Vagina (tissue), 2 donors: ENCODE measurements at regions not wholly inside any gene's neighbourhood (a gene's known extent, or its start where the extent isn't known, plus 50 kb on each side); places are given as distances from the start of the nearest gene placed in this dataset.

Source experiments
- DNase-seq, 2 donors: peaks; one replicate each; pipeline ENCODE4 v3.0.0-alpha.2; 2017; ENCODE audit errors: extremely low spot score in 2 of 2
- H3K27ac ChIP-seq: fragments of 200-600 bp; sonication (generic); one replicate; pipeline ENCODE4 v1.5.1; 2019
- H3K27me3 ChIP-seq: fragments of 200-600 bp; sonication (generic); one replicate; pipeline ENCODE4 v1.5.1; 2019
- H3K36me3 ChIP-seq, 2 donors: fragments of 200-600 bp; sonication (generic); one replicate each; pipeline ENCODE4 v1.5.1; 2017 to 2019
- H3K4me1 ChIP-seq: fragments of 200-600 bp; sonication (generic); one replicate; pipeline ENCODE4 v1.5.1; 2019
- H3K4me3 ChIP-seq, 2 donors: fragments of 200-600 bp; sonication (generic); 1 replicate in 1 of 2; 2 replicates in 1 of 2; pipeline ENCODE4 v1.5.1; 2016 to 2019
- H3K9me3 ChIP-seq: fragments of 200-600 bp; sonication (generic); one replicate; pipeline ENCODE4 v1.5.1; 2019
- POLR2A ChIP-seq, 2 donors: fragments of 450-650 bp; IDR thresholded peaks; one replicate each; pipeline ENCODE4 v1.6.1; 2017; ENCODE audit warnings: antibody characterized with exemption in 2 of 2, mild to moderate bottlenecking in 2 of 2, moderate library complexity in 2 of 2
- POLR2AphosphoS5 ChIP-seq, 2 donors: sonication (generic); formaldehyde crosslinking; IDR thresholded peaks; one replicate each; pipeline ENCODE4 v1.9.0; 2017; ENCODE audit warnings: antibody characterized with exemption in 2 of 2, mild to moderate bottlenecking in 2 of 2, low read depth in 1 of 2; ENCODE audit not compliant: insufficient read depth in 1 of 2
- intact Hi-C: fragments of 100-400 bp; cut with DNase I; formaldehyde crosslinking; loops from one replicate; pipeline ENCODE4 v1.15.1; 2023
- TF ChIP-seq, protein P1 (sequence below), 3 experiments: fragments of 450-650 bp in 2 of 3; fragments of 200-600 bp in 1 of 3; sonication (generic) in 1 of 3; IDR thresholded peaks; one replicate each; pipeline ENCODE4 v1.5.1; 2017 to 2019; ENCODE audit warnings: antibody characterized with exemption in 3 of 3, mild to moderate bottlenecking in 2 of 3, moderate library complexity in 2 of 3

GRCh38 chr10:37710831-37711616 lies 146.4 kb downstream of the ZNF248 start:
- Histone ChIP-seq H3K36me3 (no peaks in the 10 kb centered on the region), H3K4me3 (no peak overlapping the region), H3K27me3 (no peaks in the 10 kb centered on the region), H3K4me1 (peaks cover 13% of the 10 kb centered on the region), H3K9me3 (no peaks in the 10 kb centered on the region), H3K27ac (no peak overlapping the region)
- DNase-seq = no peak
- intact Hi-C loops = no loop called here
- TF ChIP-seq POLR2AphosphoS5 (IDR thresholded peaks at IDR 0.05; ENCODE audit: insufficient read depth in 1 of 2, low read depth in 1 of 2) = no peak
- no peak for TF ChIP-seq POLR2A (IDR thresholded peaks at IDR 0.05)
- TF ChIP-seq, protein P1, sequence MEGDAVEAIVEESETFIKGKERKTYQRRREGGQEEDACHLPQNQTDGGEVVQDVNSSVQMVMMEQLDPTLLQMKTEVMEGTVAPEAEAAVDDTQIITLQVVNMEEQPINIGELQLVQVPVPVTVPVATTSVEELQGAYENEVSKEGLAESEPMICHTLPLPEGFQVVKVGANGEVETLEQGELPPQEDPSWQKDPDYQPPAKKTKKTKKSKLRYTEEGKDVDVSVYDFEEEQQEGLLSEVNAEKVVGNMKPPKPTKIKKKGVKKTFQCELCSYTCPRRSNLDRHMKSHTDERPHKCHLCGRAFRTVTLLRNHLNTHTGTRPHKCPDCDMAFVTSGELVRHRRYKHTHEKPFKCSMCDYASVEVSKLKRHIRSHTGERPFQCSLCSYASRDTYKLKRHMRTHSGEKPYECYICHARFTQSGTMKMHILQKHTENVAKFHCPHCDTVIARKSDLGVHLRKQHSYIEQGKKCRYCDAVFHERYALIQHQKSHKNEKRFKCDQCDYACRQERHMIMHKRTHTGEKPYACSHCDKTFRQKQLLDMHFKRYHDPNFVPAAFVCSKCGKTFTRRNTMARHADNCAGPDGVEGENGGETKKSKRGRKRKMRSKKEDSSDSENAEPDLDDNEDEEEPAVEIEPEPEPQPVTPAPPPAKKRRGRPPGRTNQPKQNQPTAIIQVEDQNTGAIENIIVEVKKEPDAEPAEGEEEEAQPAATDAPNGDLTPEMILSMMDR (IDR thresholded peaks at IDR 0.05) = no peak

- intact Hi-C loops = no loop called here
- H3K27ac ChIP-seq = no peak overlapping the region
- no peaks in the 10 kb centered on the region for H3K36me3 ChIP-seq
- DNase-seq = no peak
- no peaks in the 10 kb centered on the region for H3K27me3 ChIP-seq
- H3K4me3 ChIP-seq = no peak overlapping the region
- no peaks in the 10 kb centered on the region for H3K9me3 ChIP-seq
- H3K4me1 ChIP-seq = peaks cover 4% of the 10 kb centered on the region
- TF ChIP-seq, protein P1 (IDR thresholded peaks at IDR 0.05) = no peak
- TF ChIP-seq POLR2AphosphoS5 (IDR thresholded peaks at IDR 0.05; ENCODE audit: insufficient read depth in 1 of 2, low read depth in 1 of 2) = no peak
- TF ChIP-seq POLR2A (IDR thresholded peaks at IDR 0.05) = no peak
These were observed 149.4 kb downstream of the ZNF248 start for GRCh38 chr10:37707829-37708578.

- TF ChIP-seq POLR2AphosphoS5 (IDR thresholded peaks at IDR 0.05; ENCODE audit: insufficient read depth in 1 of 2, low read depth in 1 of 2) = no peak
- TF ChIP-seq, protein P1 (IDR thresholded peaks at IDR 0.05) = no peak
- intact Hi-C loops = no loop called here
- H3K4me3 ChIP-seq = no peak overlapping the region
- no peaks in the 10 kb centered on the region for H3K4me1 ChIP-seq
- H3K27ac ChIP-seq = no peak overlapping the region
- no peaks in the 10 kb centered on the region for H3K27me3 ChIP-seq
- DNase-seq = peak in 1 of 2 donors; percentile 52
- no peaks in the 10 kb centered on the region for H3K9me3 ChIP-seq
- no peaks in the 10 kb centered on the region for H3K36me3 ChIP-seq
These were observed 152.8 kb downstream of the ZNF248 start for GRCh38 chr10:37704566-37704965.

DNA sequence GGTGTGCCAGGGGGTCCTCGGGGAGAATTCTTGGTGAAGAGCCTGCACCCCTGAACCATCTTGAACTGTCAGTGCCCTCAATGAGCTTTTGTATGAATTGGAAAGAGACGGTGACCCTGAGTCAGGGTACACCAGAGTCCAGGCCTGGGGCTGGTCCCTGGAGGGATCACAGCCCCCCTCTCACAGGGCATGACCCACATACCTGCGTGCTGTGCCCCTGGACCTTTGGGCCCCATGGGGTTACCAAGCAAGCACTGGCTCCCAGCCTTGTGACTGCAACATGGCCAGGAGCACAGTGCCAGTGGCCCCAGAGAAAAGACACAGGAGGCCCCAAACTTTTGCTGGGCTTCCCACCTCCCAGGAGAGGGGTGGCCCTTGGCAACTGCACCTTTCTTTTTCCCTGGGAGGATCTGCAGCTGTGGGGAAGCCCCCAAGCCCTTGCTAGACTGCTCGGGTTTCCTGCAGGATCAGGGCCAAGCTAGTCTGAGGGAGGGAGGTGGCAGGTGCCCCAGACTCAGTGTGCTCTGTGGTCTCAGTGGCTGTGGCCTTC lies 153.5 kb downstream of the ZNF248 start:
- Histone ChIP-seq H3K9me3 (no peaks in the 10 kb centered on the region), H3K4me1 (no peaks in the 10 kb centered on the region), H3K27me3 (no peaks in the 10 kb centered on the region), H3K27ac (no peak overlapping the region), H3K4me3 (no peak overlapping the region), H3K36me3 (no peaks in the 10 kb centered on the region)
- DNase-seq = peak; percentile 58 to 82
- intact Hi-C loops = no loop called here
- TF ChIP-seq, protein P1 (IDR thresholded peaks at IDR 0.05) = no peak
- no peak for TF ChIP-seq POLR2A (IDR thresholded peaks at IDR 0.05)
- TF ChIP-seq POLR2AphosphoS5 (IDR thresholded peaks at IDR 0.05; ENCODE audit: insufficient read depth in 1 of 2, low read depth in 1 of 2) = no peak
